ENCODE measurements at regions not wholly inside any gene's neighbourhood (a gene's known extent, or its start where the extent isn't known, plus 50 kb on each side); places are given as distances from the start of the nearest gene placed in this dataset.

GRCh38 chr1:219753914-219754313 is 141.0 kb upstream of the ZC3H11B start:
- CTCF ChIA-PET: no interaction called here
- Mint-ChIP-seq H3K27ac (no peak overlapping the region), H3K4me3 (no peak overlapping the region), H3K27me3 (no peaks in the 10 kb centered on the region), H3K9me3 (no peaks in the 10 kb centered on the region), H3K36me3 (ENCODE audit: low read depth) (no peaks in the 10 kb centered on the region), H3K4me1 (no peaks in the 10 kb centered on the region)
- intact Hi-C loops (cut with micrococcal nuclease): no loop called here
- DNase-seq (no peak), ATAC-seq (ENCODE audit: low read depth) (no peak)
- TF ChIP-seq CTCF (IDR thresholded peaks at IDR 0.05): no peak
- POLR2A ChIA-PET: no interaction called here

GRCh38 chr1:219752645-219753044 is 139.7 kb upstream of the ZC3H11B start:
- ATAC-seq (ENCODE audit: low read depth) (no peak), DNase-seq (no peak)
- intact Hi-C loops (cut with micrococcal nuclease): no loop called here
- Mint-ChIP-seq H3K4me1 (no peaks in the 10 kb centered on the region), H3K27me3 (no peaks in the 10 kb centered on the region), H3K27ac (no peak overlapping the region), H3K36me3 (ENCODE audit: low read depth) (no peaks in the 10 kb centered on the region), H3K4me3 (no peak overlapping the region), H3K9me3 (no peaks in the 10 kb centered on the region)
- no peak for TF ChIP-seq CTCF (IDR thresholded peaks at IDR 0.05)
- ChIA-PET POLR2A (no interaction called here), CTCF (no interaction called here)

- Mint-ChIP-seq H3K27me3 (no peaks in the 10 kb centered on the region), H3K9me3 (no peaks in the 10 kb centered on the region), H3K4me3 (no peak overlapping the region), H3K4me1 (no peaks in the 10 kb centered on the region), H3K36me3 (ENCODE audit: low read depth) (no peaks in the 10 kb centered on the region), H3K27ac (no peak overlapping the region)
- ATAC-seq (ENCODE audit: low read depth): no peak
- no peak for TF ChIP-seq CTCF (IDR thresholded peaks at IDR 0.05)
- CTCF ChIA-PET: no interaction called here
- POLR2A ChIA-PET: no interaction called here
- intact Hi-C loops (cut with micrococcal nuclease): no loop called here
- DNase-seq: no peak
Measured at GRCh38 chr1:219751870-219752507, 139.1 kb upstream of the ZC3H11B start.

- no peak overlapping the region for H3K27ac Mint-ChIP-seq
- ChIA-PET CTCF (no interaction called here), POLR2A (no interaction called here)
- H3K36me3 Mint-ChIP-seq (ENCODE audit: low read depth): no peaks in the 10 kb centered on the region
- ATAC-seq (ENCODE audit: low read depth) (no peak), DNase-seq (no peak)
- intact Hi-C loops (cut with micrococcal nuclease): no loop called here
- H3K4me1 Mint-ChIP-seq: no peaks in the 10 kb centered on the region
- TF ChIP-seq CTCF (IDR thresholded peaks at IDR 0.05): no peak
- H3K9me3 Mint-ChIP-seq: no peaks in the 10 kb centered on the region
- no peak overlapping the region for H3K4me3 Mint-ChIP-seq
- no peaks in the 10 kb centered on the region for H3K27me3 Mint-ChIP-seq
Measured at GRCh38 chr1:219749370-219749769, 136.5 kb upstream of the ZC3H11B start.

GRCh38 chr1:219746141-219746540 is 133.2 kb upstream of the ZC3H11B start:
- ChIA-PET CTCF (no interaction called here), POLR2A (no interaction called here)
- TF ChIP-seq CTCF (IDR thresholded peaks at IDR 0.05): no peak
- Mint-ChIP-seq H3K9me3 (no peaks in the 10 kb centered on the region), H3K27ac (no peak overlapping the region), H3K36me3 (ENCODE audit: low read depth) (no peaks in the 10 kb centered on the region), H3K4me3 (no peak overlapping the region), H3K4me1 (no peaks in the 10 kb centered on the region), H3K27me3 (no peaks in the 10 kb centered on the region)
- ATAC-seq (ENCODE audit: low read depth) (no peak), DNase-seq (no peak)
- intact Hi-C loops (cut with micrococcal nuclease): no loop called here
